C4-2B (cell line): ENCODE measurements at regions not wholly inside any gene's neighbourhood (a gene's known extent, or its start where the extent isn't known, plus 50 kb on each side); places are given as distances from the start of the nearest gene placed in this dataset.

Experiments
- H3K27ac ChIP-seq: fragments of 450-650 bp; 2 replicates; pipeline ENCODE4 v1.5.1; 2017
- CTCF ChIP-seq: fragments of 450-650 bp; conservative IDR thresholded peaks from 2 replicates; pipeline ENCODE4 v1.5.1; 2017; ENCODE audit warnings: mild to moderate bottlenecking
- ZFX ChIP-seq: fragments of 450-650 bp; IDR thresholded peaks from 2 replicates; pipeline ENCODE4 v1.6.1; 2017

GRCh38 chr1:186513526-186513925, 52.6 kb upstream of the PDC start:
- no peak overlapping the region for H3K27ac ChIP-seq
- TF ChIP-seq CTCF (no peak), ZFX (no peak)

GRCh38 chr1:186512698-186513457, 52.0 kb upstream of the PDC start:
- TF ChIP-seq CTCF = no peak
- H3K27ac ChIP-seq = no peak overlapping the region

- no peak overlapping the region for H3K27ac ChIP-seq
- TF ChIP-seq CTCF = no peak
- TF ChIP-seq ZFX = no peak
Observed at GRCh38 chr1:186511761-186512637, 51.1 kb upstream of the PDC start.
